Liver (tissue), 1 donor: ENCODE measurements at regions not wholly inside any gene's neighbourhood (a gene's known extent, or its start where the extent isn't known, plus 50 kb on each side); places are given as distances from the start of the nearest gene placed in this dataset. TPM values are rescaled to one million over a fixed set of nuclear protein-coding genes. Genes with fewer than 3 reads are reported as not detected.

Experiments used
- small RNA-seq: library from RNA; depleted of rRNA; stranded (forward); fragments of <200 nt; gene quantifications from one replicate; pipeline ENCODE3, GENCODE V24; 2014

Small RNA genes lying in the stretch of these regions (small RNA-seq; reads per million reads assigned to genes)
- gene AC111193.1, result not detected
